GM20000 (cell line): ENCODE measurements at regions not wholly inside any gene's neighbourhood (a gene's known extent, or its start where the extent isn't known, plus 50 kb on each side); places are given as distances from the start of the nearest gene placed in this dataset.
"Not testable (repeated sequence)": the region's sequence is repeated elsewhere in the genome, so short reads cannot be mapped to it uniquely, and the experiment has no call there.

Source experiments
- DNase-seq: peaks from one replicate; pipeline ENCODE4 v3.0.0; 2012; ENCODE audit warnings: low spot score
- TF ChIP-seq, protein P1 (sequence below): IDR thresholded peaks from 2 replicates; pipeline ENCODE4 v1.5.1; 2012; ENCODE audit warnings: mild to moderate bottlenecking, control low read depth; ENCODE audit errors: extremely low read depth, missing control alignments

DNA sequence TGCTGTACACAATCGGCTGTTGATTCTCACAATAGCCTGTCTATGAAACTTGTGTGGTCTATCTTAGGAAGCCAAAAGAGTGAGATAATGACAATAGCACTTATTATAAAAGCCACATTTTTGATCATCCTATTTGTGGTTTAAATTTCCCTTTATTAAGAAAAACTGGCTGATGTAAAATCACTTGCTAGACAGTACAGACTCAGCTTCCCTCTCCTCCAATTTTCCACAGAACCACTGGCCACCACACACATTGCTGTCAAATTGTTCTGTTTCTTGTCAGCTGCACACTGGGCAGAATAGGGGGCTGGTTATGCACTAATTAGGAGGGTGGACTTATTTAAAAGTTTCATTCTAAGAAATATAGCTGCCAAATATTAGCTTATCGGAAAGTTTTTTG is 425.9 kb downstream of the EPHA3 start:
- TF ChIP-seq, protein P1, sequence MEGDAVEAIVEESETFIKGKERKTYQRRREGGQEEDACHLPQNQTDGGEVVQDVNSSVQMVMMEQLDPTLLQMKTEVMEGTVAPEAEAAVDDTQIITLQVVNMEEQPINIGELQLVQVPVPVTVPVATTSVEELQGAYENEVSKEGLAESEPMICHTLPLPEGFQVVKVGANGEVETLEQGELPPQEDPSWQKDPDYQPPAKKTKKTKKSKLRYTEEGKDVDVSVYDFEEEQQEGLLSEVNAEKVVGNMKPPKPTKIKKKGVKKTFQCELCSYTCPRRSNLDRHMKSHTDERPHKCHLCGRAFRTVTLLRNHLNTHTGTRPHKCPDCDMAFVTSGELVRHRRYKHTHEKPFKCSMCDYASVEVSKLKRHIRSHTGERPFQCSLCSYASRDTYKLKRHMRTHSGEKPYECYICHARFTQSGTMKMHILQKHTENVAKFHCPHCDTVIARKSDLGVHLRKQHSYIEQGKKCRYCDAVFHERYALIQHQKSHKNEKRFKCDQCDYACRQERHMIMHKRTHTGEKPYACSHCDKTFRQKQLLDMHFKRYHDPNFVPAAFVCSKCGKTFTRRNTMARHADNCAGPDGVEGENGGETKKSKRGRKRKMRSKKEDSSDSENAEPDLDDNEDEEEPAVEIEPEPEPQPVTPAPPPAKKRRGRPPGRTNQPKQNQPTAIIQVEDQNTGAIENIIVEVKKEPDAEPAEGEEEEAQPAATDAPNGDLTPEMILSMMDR, result no peak

DNA sequence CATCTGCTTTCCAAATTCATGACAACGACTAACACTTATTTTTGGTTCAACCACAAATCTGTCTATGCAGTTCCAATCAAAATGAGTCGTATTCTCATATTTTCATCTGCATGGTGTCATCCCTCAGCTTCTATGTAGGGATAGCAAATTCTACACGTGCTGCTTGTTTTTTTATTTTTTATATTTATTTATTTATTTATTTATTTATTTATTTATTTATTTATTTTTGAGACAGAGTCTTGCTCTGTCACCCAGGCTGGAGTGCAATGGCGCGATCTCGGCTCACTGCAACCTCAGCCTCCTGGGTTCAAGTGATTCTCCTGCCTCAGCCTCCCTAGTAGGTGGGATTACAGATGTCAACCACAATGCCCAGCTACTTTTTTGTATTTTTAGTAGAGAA is 447.2 kb downstream of the EPHA3 start:
- DNase-seq, result not testable (repeated sequence)

More for the DNA sequence above, 425.9 kb downstream of the EPHA3 start:
- DNase-seq, result no peak

DNA sequence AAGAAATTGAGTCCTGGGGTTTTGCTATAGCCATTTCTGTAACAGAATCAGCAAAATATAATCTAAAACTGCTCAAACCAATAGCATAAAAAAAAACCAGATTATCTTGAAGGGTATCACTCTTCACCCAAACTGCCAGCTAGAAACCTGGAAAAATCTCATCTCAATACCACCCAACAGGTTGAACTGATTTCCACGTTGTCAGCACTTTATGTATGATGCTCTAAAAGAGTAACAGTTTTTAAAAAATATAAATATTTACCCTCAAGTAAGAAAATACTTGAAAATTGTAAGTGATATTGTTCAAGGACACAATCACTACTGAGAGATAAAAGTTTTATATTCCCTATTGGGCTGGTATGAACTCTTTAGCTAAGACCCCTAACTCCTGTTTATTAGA is 451.3 kb downstream of the EPHA3 start:
- DNase-seq, result no peak

DNA sequence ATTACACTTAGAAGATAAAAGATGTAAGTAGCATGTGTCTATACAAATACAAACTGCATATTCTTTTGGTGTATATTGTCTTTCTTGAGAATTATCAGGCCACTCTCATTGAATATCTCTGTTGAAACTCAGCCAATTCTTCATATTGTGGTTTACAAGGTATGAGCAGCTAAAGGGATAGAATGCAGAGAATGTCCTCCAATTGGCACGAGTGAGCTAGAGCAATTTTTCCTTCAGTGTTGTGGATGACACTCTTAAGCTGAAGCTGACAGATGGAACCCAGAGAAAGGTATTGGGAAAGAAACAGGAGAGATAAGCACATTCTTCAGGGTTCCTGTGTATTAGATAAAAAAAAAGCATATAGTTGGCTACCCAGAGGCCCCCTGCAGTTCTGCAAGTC is 453.1 kb downstream of the EPHA3 start:
- DNase-seq, result no peak
- TF ChIP-seq, protein P1, result no peak

More for the DNA sequence above, 451.3 kb downstream of the EPHA3 start:
- TF ChIP-seq, protein P1, result no peak

GRCh38 chr3:89562373-89562772 is 455.0 kb downstream of the EPHA3 start:
- no peak for DNase-seq
- TF ChIP-seq, protein P1, result no peak

DNA sequence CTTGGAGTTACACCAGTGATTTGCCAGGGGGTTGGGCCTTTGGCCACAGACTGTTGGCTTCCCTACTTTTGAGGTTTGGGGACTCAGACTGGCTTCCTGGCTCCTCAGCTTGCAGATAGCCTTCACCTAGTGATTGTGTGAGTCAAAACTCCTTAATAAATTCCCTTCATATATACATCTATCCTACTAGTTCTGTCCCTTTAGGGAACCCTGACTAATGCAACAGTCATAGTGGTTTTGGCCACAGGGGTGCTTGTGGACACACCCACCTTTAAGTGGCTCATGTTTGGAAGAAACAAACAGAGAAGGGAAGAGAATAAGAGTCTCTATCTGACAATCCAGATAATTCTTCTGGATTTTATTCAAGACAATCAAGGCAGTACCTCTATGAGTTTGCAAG is 457.7 kb downstream of the EPHA3 start:
- no peak for DNase-seq
- TF ChIP-seq, protein P1, result no peak

DNA sequence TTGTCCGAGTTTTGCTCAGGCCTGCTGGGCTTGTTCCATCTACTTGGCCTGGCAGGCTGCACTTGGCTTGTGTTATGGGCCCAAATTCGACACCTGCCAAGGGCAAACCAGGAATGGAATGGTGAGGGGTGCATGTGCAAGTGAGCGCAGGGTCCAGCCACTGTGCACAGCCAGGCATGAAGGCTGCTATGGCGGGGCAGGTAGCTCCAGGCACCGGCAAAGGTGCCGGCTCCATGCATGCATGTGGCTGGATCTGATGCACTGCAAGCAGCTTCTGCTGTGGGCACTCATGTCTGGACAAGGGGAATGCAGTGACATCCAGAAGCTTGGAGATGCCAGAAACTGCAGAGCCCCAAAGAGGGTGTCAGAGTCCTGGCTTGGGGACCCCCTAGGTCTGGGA is 463.0 kb downstream of the EPHA3 start:
- TF ChIP-seq, protein P1, result no peak
- no peak for DNase-seq

- TF ChIP-seq, protein P1, result no peak
- no peak for DNase-seq
These were observed 463.9 kb downstream of the EPHA3 start for GRCh38 chr3:89571298-89571697.
